ENCODE measurements at regions not wholly inside any gene's neighbourhood (a gene's known extent, or its start where the extent isn't known, plus 50 kb on each side); places are given as distances from the start of the nearest gene placed in this dataset.

DNA sequence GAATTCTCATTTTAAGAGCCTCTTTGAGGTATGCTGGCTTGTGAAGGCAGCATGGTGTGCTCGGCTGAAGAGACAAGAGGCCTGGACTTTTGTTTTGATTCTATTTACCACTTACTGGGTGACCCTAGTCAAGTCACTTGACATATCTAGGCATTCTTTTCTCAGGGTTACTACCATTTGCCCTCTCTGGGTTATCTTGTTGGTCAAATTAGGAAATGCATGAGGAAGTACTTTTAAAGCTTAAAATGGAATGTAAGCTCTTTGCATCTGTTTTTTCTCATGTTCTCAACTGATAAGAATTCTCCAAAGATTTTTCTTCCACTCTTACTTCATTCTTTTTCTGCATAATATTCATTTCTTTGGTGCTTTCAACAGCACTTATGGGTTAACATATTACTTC, 173.1 kb downstream of the PLK2 start:
- TF ChIP-seq REST (IDR thresholded peaks at IDR 0.05; ENCODE audit: insufficient replicate concordance, low read depth): no peak
- TF ChIP-seq, protein P1, sequence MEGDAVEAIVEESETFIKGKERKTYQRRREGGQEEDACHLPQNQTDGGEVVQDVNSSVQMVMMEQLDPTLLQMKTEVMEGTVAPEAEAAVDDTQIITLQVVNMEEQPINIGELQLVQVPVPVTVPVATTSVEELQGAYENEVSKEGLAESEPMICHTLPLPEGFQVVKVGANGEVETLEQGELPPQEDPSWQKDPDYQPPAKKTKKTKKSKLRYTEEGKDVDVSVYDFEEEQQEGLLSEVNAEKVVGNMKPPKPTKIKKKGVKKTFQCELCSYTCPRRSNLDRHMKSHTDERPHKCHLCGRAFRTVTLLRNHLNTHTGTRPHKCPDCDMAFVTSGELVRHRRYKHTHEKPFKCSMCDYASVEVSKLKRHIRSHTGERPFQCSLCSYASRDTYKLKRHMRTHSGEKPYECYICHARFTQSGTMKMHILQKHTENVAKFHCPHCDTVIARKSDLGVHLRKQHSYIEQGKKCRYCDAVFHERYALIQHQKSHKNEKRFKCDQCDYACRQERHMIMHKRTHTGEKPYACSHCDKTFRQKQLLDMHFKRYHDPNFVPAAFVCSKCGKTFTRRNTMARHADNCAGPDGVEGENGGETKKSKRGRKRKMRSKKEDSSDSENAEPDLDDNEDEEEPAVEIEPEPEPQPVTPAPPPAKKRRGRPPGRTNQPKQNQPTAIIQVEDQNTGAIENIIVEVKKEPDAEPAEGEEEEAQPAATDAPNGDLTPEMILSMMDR (IDR thresholded peaks at IDR 0.05; ENCODE audit: insufficient read depth, low read length): no peak
- no peak for TF ChIP-seq SPI1 (IDR thresholded peaks at IDR 0.05; ENCODE audit: borderline replicate concordance, low read depth)
- no peak for TF ChIP-seq POLR2AphosphoS5 (IDR thresholded peaks at IDR 0.05; ENCODE audit: low read depth)
- no peak for TF ChIP-seq GABPA (IDR thresholded peaks at IDR 0.05; ENCODE audit: low read depth)
